ENCODE measurements at regions not wholly inside any gene's neighbourhood (a gene's known extent, or its start where the extent isn't known, plus 50 kb on each side); places are given as distances from the start of the nearest gene placed in this dataset.

- TF ChIP-seq CTCF (IDR thresholded peaks at IDR 0.05; ENCODE audit: low read depth, low read length) = no peak
- no peak for DNase-seq (ENCODE audit: extremely low read depth, low read depth)
Measured at GRCh38 chr6:134416418-134417154, 98.7 kb upstream of the SGK1 start.

- no peak for DNase-seq (ENCODE audit: extremely low read depth, low read depth)
Measured at GRCh38 chr6:134415656-134416055, 97.7 kb upstream of the SGK1 start.

GRCh38 chr6:134415194-134415593 lies 97.3 kb upstream of the SGK1 start:
- TF ChIP-seq CTCF (IDR thresholded peaks at IDR 0.05; ENCODE audit: low read depth, low read length) = no peak
- DNase-seq (ENCODE audit: extremely low read depth, low read depth) = no peak

More at GRCh38 chr6:134415656-134416055, 97.7 kb upstream of the SGK1 start:
- TF ChIP-seq CTCF (IDR thresholded peaks at IDR 0.05; ENCODE audit: low read depth, low read length) = no peak

- no peak for DNase-seq (ENCODE audit: extremely low read depth, low read depth)
- TF ChIP-seq CTCF (IDR thresholded peaks at IDR 0.05; ENCODE audit: low read depth, low read length) = no peak
Measured at GRCh38 chr6:134414793-134415192, 96.9 kb upstream of the SGK1 start.

GRCh38 chr6:134413241-134413643 lies 95.3 kb upstream of the SGK1 start:
- TF ChIP-seq CTCF (IDR thresholded peaks at IDR 0.05; ENCODE audit: low read depth, low read length) = no peak
- DNase-seq (ENCODE audit: extremely low read depth, low read depth) = no peak

- no peak for DNase-seq (ENCODE audit: extremely low read depth, low read depth)
- TF ChIP-seq CTCF (IDR thresholded peaks at IDR 0.05; ENCODE audit: low read depth, low read length) = no peak
Measured at GRCh38 chr6:134410541-134410940, 92.6 kb upstream of the SGK1 start.

- DNase-seq (ENCODE audit: extremely low read depth, low read depth) = no peak
- TF ChIP-seq CTCF (IDR thresholded peaks at IDR 0.05; ENCODE audit: low read depth, low read length) = no peak
Measured at GRCh38 chr6:134407791-134408190, 89.9 kb upstream of the SGK1 start.

All from AG09319 (cell line).